GM12878 (cell line): ENCODE measurements at regions not wholly inside any gene's neighbourhood (a gene's known extent, or its start where the extent isn't known, plus 50 kb on each side); places are given as distances from the start of the nearest gene placed in this dataset.

Source experiments
- ATAC-seq: fragments of 200-7000 bp; cut with Tn5 transposase; 3 replicates; pipeline ENCODE4 v1.9.1; 2020; ENCODE audit warnings: mild to moderate bottlenecking, moderate library complexity
- BruUV-seq: library from RNA; stranded (reverse); fragments of 400-500 nt; replicated peaks from 2 replicates; lab custom pipeline; 2021; lab: Mats Ljungman, UMichigan
- CTCF ChIA-PET: fragments of 300-600 bp; sonication (Branson Sonifier 250); formaldehyde crosslinking; extraction: SDS; loops from one replicate; lab custom pipeline; 2021; ENCODE audit warnings: inconsistent platforms; lab: Yijun Ruan, JAX
- POLR2A ChIA-PET: fragments of 350-600 bp; formaldehyde crosslinking; extraction: SDS; loops from one replicate; lab custom pipeline; 2021; ENCODE audit warnings: inconsistent platforms; lab: Charles Lee
- RAD21 ChIA-PET: fragments of 300-600 bp; sonication (Branson Sonifier 250); formaldehyde crosslinking; loops from one replicate; lab custom pipeline; 2023; ENCODE audit warnings: antibody characterized with exemption; ENCODE audit not compliant: unreplicated experiment; lab: Charles Lee
- SMC1A ChIA-PET: fragments of 300-600 bp; sonication (Branson Sonifier 250); formaldehyde crosslinking; loops from one replicate; lab custom pipeline; 2023; ENCODE audit not compliant: unreplicated experiment, uncharacterized antibody; lab: Charles Lee
- DNase-seq: peaks from one replicate; pipeline ENCODE4 v3.0.0-alpha.2; 2011; ENCODE audit warnings: low read depth, low spot score
- FAIRE-seq: peaks from 3 replicates; lab custom pipeline; 2011; peaks lifted over from hg19 to GRCh38; lab: Jason Lieb, UNC
- H2AFZ ChIP-seq: 2 replicates; pipeline ENCODE4 v1.6.0; 2011; ENCODE audit warnings: low read depth, low read length, control low read depth; ENCODE audit not compliant: control insufficient read depth
- H3K27ac ChIP-seq: 2 replicates; pipeline ENCODE4 v1.5.1; 2011; ENCODE audit warnings: control low read depth; ENCODE audit not compliant: control insufficient read depth, insufficient read depth
- H3K27me3 ChIP-seq, 2 experiments: replicated peaks in 1 of 2; 2 replicates each; pipeline versions ENCODE4 v1.6.0 to v1.6.1; 2011; ENCODE audit warnings: low read length in 1 of 2; ENCODE audit not compliant: control insufficient read depth in 2 of 2, insufficient read depth in 2 of 2
- H3K36me3 ChIP-seq, 2 experiments: 2 replicates each; pipeline ENCODE4 v1.5.1; 2011; ENCODE audit warnings: low read length in 1 of 2; ENCODE audit not compliant: control insufficient read depth in 2 of 2, insufficient read depth in 2 of 2
- H3K4me1 ChIP-seq: 2 replicates; pipeline ENCODE4 v1.6.1; 2011; ENCODE audit warnings: mild to moderate bottlenecking, low read length, moderate library complexity, mixed read lengths; ENCODE audit not compliant: control insufficient read depth, insufficient read depth
- H3K4me2 ChIP-seq: 2 replicates; pipeline ENCODE4 v1.6.0; 2011; ENCODE audit warnings: control low read depth; ENCODE audit not compliant: control insufficient read depth, insufficient read depth
- H3K4me3 ChIP-seq: fragments of 200-600 bp; sonication (generic); 2 replicates; pipeline ENCODE4 v1.5.1; 2016
- H3K79me2 ChIP-seq: 2 replicates; pipeline ENCODE4 v1.6.0; 2011; ENCODE audit warnings: low read length; ENCODE audit not compliant: control insufficient read depth, insufficient read depth
- H3K9ac ChIP-seq: 2 replicates; pipeline ENCODE4 v1.8.0; 2011; ENCODE audit warnings: low read length, control low read depth, mixed read lengths; ENCODE audit not compliant: control insufficient read depth, insufficient read depth
- H3K9me3 ChIP-seq: replicated peaks from 3 replicates; pipeline ENCODE4 v1.5.1; 2011; ENCODE audit warnings: mild to moderate bottlenecking, low read length; ENCODE audit not compliant: control insufficient read depth, insufficient read depth
- H4K20me1 ChIP-seq: 2 replicates; pipeline ENCODE4 v1.6.0; 2011; ENCODE audit not compliant: control insufficient read depth, insufficient read depth
- SPI1 ChIP-seq: IDR thresholded peaks from 2 replicates; pipeline ENCODE4 v1.6.1; 2011; ENCODE audit warnings: low read depth, mild to moderate bottlenecking, low read length, moderate library complexity, borderline replicate concordance; ENCODE audit not compliant: insufficient read depth
- TCF7 ChIP-seq: IDR thresholded peaks from 2 replicates; pipeline ENCODE4 v1.6.1; 2014; ENCODE audit warnings: antibody characterized with exemption, borderline replicate concordance
- whole genome bisulfite sequencing: methylation state at CpG from one replicate; pipeline ENCODE4 v1.1.6; 2016; ENCODE audit warnings: low lambda C conversion rate; ENCODE audit not compliant: insufficient replicate concordance, insufficient coverage; ENCODE audit errors: missing lambda C conversion rate; 5-methylcytosine and 5-hydroxymethylcytosine counted together
- in situ Hi-C: fragments of 300-500 bp; cut with MboI; formaldehyde crosslinking; loops from 9 replicates; pipeline ENCODE4 v1.14.3; 2018; ENCODE audit warnings: mixed read lengths
- intact Hi-C: fragments of 100-400 bp; cut with micrococcal nuclease; formaldehyde crosslinking; loops from one replicate; pipeline ENCODE4 v1.14.2; 2022; ENCODE audit not compliant: unreplicated experiment
- TF ChIP-seq, protein P1 (sequence below): IDR thresholded peaks from 2 replicates; pipeline ENCODE4 v1.6.1; 2012; ENCODE audit warnings: low read depth, low read length, improper control_type of control experiment

GRCh38 chr1:185593271-185593670, 140.9 kb upstream of the HMCN1 start:
- in situ Hi-C loops: no loop called here
- Histone ChIP-seq H3K9ac (no peak overlapping the region), H3K4me2 (no peak overlapping the region), H3K79me2 (no peaks in the 10 kb centered on the region), H2AFZ (no peak overlapping the region), H3K36me3 (no peaks in the 10 kb centered on the region), H3K27me3 (no peaks in the 10 kb centered on the region), H3K4me3 (no peak overlapping the region), H3K27ac (no peak overlapping the region), H3K9me3 (no peaks in the 10 kb centered on the region)
- ATAC-seq (no peak), DNase-seq (no peak), FAIRE-seq (no peak)
- SMC1A ChIA-PET: interaction anchor here (1.4 kb wide), 1 partner anchor 280 kb away, joined by 4 read pairs; no protein-coding TSS in a partner anchor
- 0% methylated on average over 1 of the region's 1 CpG for WGBS
- CTCF ChIA-PET: interaction anchor here (1.0 to 1.6 kb wide), 3 partner anchors 9 to 88 kb away, joined by 3 to 7 read pairs (median 4); no protein-coding TSS in a partner anchor
- RAD21 ChIA-PET: no interaction called here
- intact Hi-C loops: no loop called here
- no peak for TF ChIP-seq TCF7
- TF ChIP-seq, all 136 proteins: peak for 0
- POLR2A ChIA-PET: no interaction called here
- no peaks in the 10 kb centered on the region for H4K20me1 ChIP-seq
- H3K4me1 ChIP-seq: no peaks in the 10 kb centered on the region
- BruUV-seq: no TSS peak

DNA sequence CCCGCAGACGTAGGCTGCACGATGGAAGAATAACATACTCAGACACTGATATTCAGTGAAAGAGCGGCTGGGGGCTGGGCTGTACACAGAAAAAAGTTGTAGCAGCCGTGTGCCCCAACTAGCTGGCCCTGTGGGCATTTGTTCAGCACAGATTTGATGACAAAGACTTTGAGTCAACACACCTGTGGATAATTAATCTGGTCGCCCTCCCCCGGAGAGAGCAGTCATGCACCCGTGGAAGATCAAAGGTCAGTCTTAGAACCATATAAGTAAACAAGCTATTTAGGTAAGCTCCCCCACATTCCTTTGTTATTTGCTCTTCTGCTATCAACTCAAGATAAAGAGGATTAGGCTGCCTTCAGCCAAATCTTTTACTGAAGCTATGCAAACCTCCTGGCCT, 148.4 kb upstream of the HMCN1 start:
- 53% methylated on average over 8 of the region's 8 CpGs for WGBS
- no TSS peak for BruUV-seq
- Histone ChIP-seq H3K79me2 (no peaks in the 10 kb centered on the region), H3K36me3 (no peaks in the 10 kb centered on the region), H3K27me3 (no peaks in the 10 kb centered on the region), H3K27ac (no peak overlapping the region), H3K4me2 (no peak overlapping the region), H3K9me3 (no peaks in the 10 kb centered on the region; the same call in 2 of the 3 replicates), H3K9ac (no peak overlapping the region), H4K20me1 (no peaks in the 10 kb centered on the region), H3K4me3 (no peak overlapping the region), H3K4me1 (no peaks in the 10 kb centered on the region), H2AFZ (no peak overlapping the region)
- ChIA-PET SMC1A (interaction anchor here (1.2 to 2.0 kb wide), 2 partner anchors 10 to 14 kb away, joined by 4 read pairs; no protein-coding TSS in a partner anchor), CTCF (interaction anchor here (1.5 to 2.6 kb wide), 2 partner anchors 10 to 347 kb away, joined by 4 to 17 read pairs; no protein-coding TSS in a partner anchor), POLR2A (no interaction called here), RAD21 (no interaction called here)
- ATAC-seq (no peak), DNase-seq (no peak), FAIRE-seq (no peak)
- no peak for TF ChIP-seq SPI1
- TF ChIP-seq, protein P1, sequence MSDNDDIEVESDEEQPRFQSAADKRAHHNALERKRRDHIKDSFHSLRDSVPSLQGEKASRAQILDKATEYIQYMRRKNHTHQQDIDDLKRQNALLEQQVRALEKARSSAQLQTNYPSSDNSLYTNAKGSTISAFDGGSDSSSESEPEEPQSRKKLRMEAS: no peak
- intact Hi-C loops (no loop called here), in situ Hi-C loops (no loop called here)
